Liver (tissue), 3 donors: ENCODE measurements at regions not wholly inside any gene's neighbourhood (a gene's known extent, or its start where the extent isn't known, plus 50 kb on each side); places are given as distances from the start of the nearest gene placed in this dataset.

Experiments
- EGR1 ChIP-seq, 2 donors: IDR thresholded peaks; 2 replicates each; pipeline ENCODE4 v1.6.1; 2016 to 2018; ENCODE audit warnings: antibody characterized with exemption in 2 of 2, low read depth in 2 of 2
- FOXA1 ChIP-seq: IDR thresholded peaks from 2 replicates; pipeline ENCODE4 v1.6.1; 2016; ENCODE audit warnings: antibody characterized with exemption
- RXRA ChIP-seq, 2 donors: IDR thresholded peaks; 2 replicates each; pipeline ENCODE4 v1.6.1; 2017 to 2018; ENCODE audit warnings: antibody characterized with exemption in 2 of 2, mild to moderate bottlenecking in 1 of 2
- SP1 ChIP-seq: IDR thresholded peaks from 2 replicates; pipeline ENCODE4 v1.6.1; 2018; ENCODE audit warnings: antibody characterized with exemption, mild to moderate bottlenecking
- TF ChIP-seq, protein P1 (sequence below): fragments of 150-350 bp; IDR thresholded peaks from 2 replicates; pipeline ENCODE4 v1.5.1; 2017; ENCODE audit warnings: improper control_type of control experiment, low read depth, low read length; ENCODE audit not compliant: missing input control
- TF ChIP-seq, protein P2 (sequence below): IDR thresholded peaks from 2 replicates; pipeline ENCODE4 v1.6.1; 2016; ENCODE audit warnings: antibody characterized with exemption
- TF ChIP-seq, protein P3 (sequence below): IDR thresholded peaks from 2 replicates; pipeline ENCODE4 v1.6.1; 2016; ENCODE audit warnings: antibody characterized with exemption
- TF ChIP-seq, protein P4 (sequence below): IDR thresholded peaks from 2 replicates; pipeline ENCODE4 v1.6.1; 2016; ENCODE audit warnings: antibody characterized with exemption, mild to moderate bottlenecking
- TF ChIP-seq, protein P5 (sequence below): IDR thresholded peaks from 2 replicates; pipeline ENCODE4 v1.6.1; 2016; ENCODE audit warnings: antibody characterized with exemption
- donor health status: healthy.
- donor health status: healthy.

DNA sequence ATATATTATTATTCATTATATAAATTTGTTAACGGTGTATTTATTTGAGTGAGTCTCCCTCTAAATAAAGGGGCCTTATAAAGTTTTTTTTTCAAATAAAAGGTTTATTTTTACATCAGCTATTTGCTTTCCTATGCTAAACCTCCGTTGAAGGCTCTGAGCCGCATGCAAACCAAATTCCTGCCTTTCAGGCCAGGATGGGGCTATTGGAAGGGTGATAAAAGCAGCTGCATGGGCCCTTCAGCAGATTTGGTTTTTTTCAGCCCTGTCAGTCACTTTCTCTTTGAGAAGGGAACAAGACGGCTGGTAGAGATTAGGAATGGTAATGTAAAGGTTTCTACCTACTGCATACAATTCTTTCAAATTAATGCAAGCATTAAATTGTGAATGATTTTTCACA lies 244.2 kb downstream of the WNT5A start:
- TF ChIP-seq, protein P1, sequence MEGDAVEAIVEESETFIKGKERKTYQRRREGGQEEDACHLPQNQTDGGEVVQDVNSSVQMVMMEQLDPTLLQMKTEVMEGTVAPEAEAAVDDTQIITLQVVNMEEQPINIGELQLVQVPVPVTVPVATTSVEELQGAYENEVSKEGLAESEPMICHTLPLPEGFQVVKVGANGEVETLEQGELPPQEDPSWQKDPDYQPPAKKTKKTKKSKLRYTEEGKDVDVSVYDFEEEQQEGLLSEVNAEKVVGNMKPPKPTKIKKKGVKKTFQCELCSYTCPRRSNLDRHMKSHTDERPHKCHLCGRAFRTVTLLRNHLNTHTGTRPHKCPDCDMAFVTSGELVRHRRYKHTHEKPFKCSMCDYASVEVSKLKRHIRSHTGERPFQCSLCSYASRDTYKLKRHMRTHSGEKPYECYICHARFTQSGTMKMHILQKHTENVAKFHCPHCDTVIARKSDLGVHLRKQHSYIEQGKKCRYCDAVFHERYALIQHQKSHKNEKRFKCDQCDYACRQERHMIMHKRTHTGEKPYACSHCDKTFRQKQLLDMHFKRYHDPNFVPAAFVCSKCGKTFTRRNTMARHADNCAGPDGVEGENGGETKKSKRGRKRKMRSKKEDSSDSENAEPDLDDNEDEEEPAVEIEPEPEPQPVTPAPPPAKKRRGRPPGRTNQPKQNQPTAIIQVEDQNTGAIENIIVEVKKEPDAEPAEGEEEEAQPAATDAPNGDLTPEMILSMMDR: no peak
- no peak for TF ChIP-seq SP1
- TF ChIP-seq EGR1 (IDR thresholded peaks at IDR 0.05; ENCODE audit: low read depth in 2 of 2): no peak
- TF ChIP-seq, protein P2, sequence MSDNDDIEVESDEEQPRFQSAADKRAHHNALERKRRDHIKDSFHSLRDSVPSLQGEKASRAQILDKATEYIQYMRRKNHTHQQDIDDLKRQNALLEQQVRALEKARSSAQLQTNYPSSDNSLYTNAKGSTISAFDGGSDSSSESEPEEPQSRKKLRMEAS: no peak
- TF ChIP-seq, protein P3, sequence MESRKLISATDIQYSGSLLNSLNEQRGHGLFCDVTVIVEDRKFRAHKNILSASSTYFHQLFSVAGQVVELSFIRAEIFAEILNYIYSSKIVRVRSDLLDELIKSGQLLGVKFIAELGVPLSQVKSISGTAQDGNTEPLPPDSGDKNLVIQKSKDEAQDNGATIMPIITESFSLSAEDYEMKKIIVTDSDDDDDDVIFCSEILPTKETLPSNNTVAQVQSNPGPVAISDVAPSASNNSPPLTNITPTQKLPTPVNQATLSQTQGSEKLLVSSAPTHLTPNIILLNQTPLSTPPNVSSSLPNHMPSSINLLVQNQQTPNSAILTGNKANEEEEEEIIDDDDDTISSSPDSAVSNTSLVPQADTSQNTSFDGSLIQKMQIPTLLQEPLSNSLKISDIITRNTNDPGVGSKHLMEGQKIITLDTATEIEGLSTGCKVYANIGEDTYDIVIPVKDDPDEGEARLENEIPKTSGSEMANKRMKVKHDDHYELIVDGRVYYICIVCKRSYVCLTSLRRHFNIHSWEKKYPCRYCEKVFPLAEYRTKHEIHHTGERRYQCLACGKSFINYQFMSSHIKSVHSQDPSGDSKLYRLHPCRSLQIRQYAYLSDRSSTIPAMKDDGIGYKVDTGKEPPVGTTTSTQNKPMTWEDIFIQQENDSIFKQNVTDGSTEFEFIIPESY: no peak
- TF ChIP-seq, protein P4, sequence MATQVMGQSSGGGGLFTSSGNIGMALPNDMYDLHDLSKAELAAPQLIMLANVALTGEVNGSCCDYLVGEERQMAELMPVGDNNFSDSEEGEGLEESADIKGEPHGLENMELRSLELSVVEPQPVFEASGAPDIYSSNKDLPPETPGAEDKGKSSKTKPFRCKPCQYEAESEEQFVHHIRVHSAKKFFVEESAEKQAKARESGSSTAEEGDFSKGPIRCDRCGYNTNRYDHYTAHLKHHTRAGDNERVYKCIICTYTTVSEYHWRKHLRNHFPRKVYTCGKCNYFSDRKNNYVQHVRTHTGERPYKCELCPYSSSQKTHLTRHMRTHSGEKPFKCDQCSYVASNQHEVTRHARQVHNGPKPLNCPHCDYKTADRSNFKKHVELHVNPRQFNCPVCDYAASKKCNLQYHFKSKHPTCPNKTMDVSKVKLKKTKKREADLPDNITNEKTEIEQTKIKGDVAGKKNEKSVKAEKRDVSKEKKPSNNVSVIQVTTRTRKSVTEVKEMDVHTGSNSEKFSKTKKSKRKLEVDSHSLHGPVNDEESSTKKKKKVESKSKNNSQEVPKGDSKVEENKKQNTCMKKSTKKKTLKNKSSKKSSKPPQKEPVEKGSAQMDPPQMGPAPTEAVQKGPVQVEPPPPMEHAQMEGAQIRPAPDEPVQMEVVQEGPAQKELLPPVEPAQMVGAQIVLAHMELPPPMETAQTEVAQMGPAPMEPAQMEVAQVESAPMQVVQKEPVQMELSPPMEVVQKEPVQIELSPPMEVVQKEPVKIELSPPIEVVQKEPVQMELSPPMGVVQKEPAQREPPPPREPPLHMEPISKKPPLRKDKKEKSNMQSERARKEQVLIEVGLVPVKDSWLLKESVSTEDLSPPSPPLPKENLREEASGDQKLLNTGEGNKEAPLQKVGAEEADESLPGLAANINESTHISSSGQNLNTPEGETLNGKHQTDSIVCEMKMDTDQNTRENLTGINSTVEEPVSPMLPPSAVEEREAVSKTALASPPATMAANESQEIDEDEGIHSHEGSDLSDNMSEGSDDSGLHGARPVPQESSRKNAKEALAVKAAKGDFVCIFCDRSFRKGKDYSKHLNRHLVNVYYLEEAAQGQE: no peak
- TF ChIP-seq, protein P5, sequence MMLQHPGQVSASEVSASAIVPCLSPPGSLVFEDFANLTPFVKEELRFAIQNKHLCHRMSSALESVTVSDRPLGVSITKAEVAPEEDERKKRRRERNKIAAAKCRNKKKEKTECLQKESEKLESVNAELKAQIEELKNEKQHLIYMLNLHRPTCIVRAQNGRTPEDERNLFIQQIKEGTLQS: no peak
- TF ChIP-seq RXRA (IDR thresholded peaks at IDR 0.05): no peak
- no peak for TF ChIP-seq FOXA1
